ENCODE measurements at regions not wholly inside any gene's neighbourhood (a gene's known extent, or its start where the extent isn't known, plus 50 kb on each side); places are given as distances from the start of the nearest gene placed in this dataset.

DNA sequence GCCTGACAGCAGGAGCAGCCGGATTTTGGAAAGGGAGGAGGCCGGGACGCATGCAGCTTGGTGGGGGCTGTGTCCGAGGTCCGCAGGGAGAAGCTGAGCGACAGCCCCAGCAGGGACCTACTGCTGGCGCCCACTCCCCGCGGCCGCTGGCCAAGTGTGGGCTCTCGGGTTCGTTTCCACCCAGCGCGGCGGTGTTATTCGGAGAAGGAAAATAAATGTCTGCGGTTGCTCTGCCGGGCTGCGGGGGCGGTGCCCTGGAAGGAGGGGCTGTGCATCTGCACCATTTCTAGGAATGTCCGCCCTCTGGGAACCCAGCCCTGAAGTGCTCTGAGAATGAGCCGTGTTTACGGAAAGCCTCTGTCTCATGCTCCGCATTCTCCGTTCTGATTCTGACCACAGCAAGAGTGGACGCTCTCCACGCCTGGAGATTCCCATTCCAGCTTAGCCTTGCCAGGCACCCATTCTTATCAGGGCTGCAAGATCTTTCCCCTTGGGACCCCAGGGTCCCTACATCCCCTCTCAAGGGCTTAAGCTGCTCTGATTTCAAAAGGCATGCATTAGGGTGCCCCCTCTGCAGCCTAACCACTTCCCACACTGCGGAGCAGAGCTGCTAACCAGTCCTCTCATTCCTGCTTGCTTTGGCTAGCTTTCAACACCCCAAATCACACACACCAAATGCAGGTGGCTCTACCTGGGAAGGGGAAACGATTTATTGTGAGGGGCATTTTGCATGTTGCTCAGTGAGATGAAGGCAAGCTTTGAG, 256.6 kb upstream of the GLI3 start:
- Histone ChIP-seq H3K4me3 (ENCODE audit: low read depth, low read length) (peak overlapping the region; percentile 43), H3K36me3 (ENCODE audit: control insufficient read depth, insufficient read depth, low read length) (no peaks in the 10 kb centered on the region; the same call in 1 of the 2 replicates), H3K27me3 (ENCODE audit: control insufficient read depth, insufficient read depth, low read length) (peaks cover 5% of the 10 kb centered on the region; the same call in 1 of the 2 replicates)
- ChIA-PET POLR2A (no interaction called here), CTCF (interaction anchor here (1.1 kb wide), 1 partner anchor 15 kb away, joined by 4 read pairs; no protein-coding TSS in a partner anchor)
- peak; percentile 49 for DNase-seq (ENCODE audit: low read depth)
- TF ChIP-seq, protein P1, sequence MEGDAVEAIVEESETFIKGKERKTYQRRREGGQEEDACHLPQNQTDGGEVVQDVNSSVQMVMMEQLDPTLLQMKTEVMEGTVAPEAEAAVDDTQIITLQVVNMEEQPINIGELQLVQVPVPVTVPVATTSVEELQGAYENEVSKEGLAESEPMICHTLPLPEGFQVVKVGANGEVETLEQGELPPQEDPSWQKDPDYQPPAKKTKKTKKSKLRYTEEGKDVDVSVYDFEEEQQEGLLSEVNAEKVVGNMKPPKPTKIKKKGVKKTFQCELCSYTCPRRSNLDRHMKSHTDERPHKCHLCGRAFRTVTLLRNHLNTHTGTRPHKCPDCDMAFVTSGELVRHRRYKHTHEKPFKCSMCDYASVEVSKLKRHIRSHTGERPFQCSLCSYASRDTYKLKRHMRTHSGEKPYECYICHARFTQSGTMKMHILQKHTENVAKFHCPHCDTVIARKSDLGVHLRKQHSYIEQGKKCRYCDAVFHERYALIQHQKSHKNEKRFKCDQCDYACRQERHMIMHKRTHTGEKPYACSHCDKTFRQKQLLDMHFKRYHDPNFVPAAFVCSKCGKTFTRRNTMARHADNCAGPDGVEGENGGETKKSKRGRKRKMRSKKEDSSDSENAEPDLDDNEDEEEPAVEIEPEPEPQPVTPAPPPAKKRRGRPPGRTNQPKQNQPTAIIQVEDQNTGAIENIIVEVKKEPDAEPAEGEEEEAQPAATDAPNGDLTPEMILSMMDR (IDR thresholded peaks at IDR 0.05; ENCODE audit: insufficient read depth, low read depth, low read length) = no peak; the same call in 1 of the 2 replicates

DNA sequence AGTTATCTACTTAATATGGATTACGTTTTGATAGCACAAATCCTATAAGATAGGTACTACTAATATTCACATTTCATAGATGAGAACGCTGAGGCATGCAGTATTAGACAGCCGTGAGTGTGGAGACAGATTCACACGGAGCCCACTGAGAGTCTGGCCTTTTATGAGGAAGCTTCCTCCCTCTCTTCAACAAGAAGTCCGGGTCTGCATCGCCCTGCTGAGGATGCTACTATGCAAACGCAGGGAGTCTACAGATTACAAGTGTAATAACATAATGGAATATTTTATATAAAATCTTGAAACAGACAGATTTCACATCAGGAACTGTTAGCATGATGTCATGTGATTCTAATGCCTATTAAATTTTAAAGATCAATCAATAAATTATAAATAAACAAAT, 255.9 kb upstream of the GLI3 start:
- peaks cover 5% of the 10 kb centered on the region; the same call in 1 of the 2 replicates for H3K27me3 ChIP-seq (ENCODE audit: control insufficient read depth, insufficient read depth, low read length)
- CTCF ChIA-PET = no interaction called here
- TF ChIP-seq, protein P1 (IDR thresholded peaks at IDR 0.05; ENCODE audit: insufficient read depth, low read depth, low read length) = no peak
- POLR2A ChIA-PET = no interaction called here
- no peaks in the 10 kb centered on the region; the same call in 1 of the 2 replicates for H3K36me3 ChIP-seq (ENCODE audit: control insufficient read depth, insufficient read depth, low read length)
- DNase-seq (ENCODE audit: low read depth) = no peak
- H3K4me3 ChIP-seq (ENCODE audit: low read depth, low read length) = no peak overlapping the region

DNA sequence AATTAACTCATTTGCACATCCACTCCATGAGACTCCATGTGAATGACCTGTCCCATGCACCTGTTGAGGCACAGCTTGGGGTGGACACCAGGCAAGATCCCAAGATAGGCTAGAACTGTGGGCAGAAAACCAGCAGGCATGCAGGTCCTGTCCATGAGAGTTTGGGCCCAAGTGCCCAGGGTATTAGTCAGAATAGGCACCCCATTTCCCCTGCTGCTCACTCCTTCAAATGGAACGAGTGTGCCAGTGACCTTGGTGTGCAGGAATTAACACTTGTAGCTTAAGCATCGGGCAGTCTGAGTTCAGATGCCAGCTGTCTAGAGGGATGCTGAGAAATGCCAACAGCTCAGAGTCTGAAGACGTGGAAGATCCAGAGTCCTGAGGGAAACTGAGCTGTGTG, 254.1 kb upstream of the GLI3 start:
- TF ChIP-seq, protein P1 (IDR thresholded peaks at IDR 0.05; ENCODE audit: insufficient read depth, low read depth, low read length) = no peak
- CTCF ChIA-PET = interaction anchor here (0.7 to 0.9 kb wide), 2 partner anchors 9 to 153 kb away, joined by 3 read pairs; no protein-coding TSS in a partner anchor
- no peak for DNase-seq (ENCODE audit: low read depth)

DNA sequence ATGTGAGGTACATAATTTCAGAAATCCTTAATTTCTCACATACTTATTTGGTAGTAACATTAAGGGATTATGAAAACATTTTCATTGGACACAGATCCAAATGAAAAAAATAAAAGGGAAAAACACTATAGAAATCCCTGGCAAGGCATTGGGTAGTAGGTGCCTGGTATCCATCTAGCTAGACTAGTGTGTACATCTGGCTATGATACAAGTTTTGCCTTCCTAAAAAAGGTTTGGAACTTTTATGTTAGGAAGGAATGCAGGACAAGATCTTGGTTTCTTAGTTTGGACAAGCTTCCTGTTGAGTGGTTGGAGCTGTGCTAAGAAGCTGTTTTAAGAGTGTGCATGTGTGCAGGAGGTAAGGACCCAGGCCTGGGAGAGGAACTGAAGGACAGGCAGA, 252.3 kb upstream of the GLI3 start:
- TF ChIP-seq, protein P1 (IDR thresholded peaks at IDR 0.05; ENCODE audit: insufficient read depth, low read depth, low read length) = no peak
- Histone ChIP-seq H3K4me3 (ENCODE audit: low read depth, low read length) (no peak overlapping the region), H3K27me3 (ENCODE audit: control insufficient read depth, insufficient read depth, low read length) (peaks cover 5% of the 10 kb centered on the region), H3K36me3 (ENCODE audit: control insufficient read depth, insufficient read depth, low read length) (no peaks in the 10 kb centered on the region; the same call in 1 of the 2 replicates)
- ChIA-PET CTCF (no interaction called here), POLR2A (no interaction called here)
- no peak for DNase-seq (ENCODE audit: low read depth)

More for the DNA sequence above, 254.1 kb upstream of the GLI3 start:
- Histone ChIP-seq H3K36me3 (ENCODE audit: control insufficient read depth, insufficient read depth, low read length) (no peaks in the 10 kb centered on the region; the same call in 1 of the 2 replicates), H3K4me3 (ENCODE audit: low read depth, low read length) (no peak overlapping the region), H3K27me3 (ENCODE audit: control insufficient read depth, insufficient read depth, low read length) (peaks cover 5% of the 10 kb centered on the region; the same call in 1 of the 2 replicates)
- POLR2A ChIA-PET = no interaction called here

DNA sequence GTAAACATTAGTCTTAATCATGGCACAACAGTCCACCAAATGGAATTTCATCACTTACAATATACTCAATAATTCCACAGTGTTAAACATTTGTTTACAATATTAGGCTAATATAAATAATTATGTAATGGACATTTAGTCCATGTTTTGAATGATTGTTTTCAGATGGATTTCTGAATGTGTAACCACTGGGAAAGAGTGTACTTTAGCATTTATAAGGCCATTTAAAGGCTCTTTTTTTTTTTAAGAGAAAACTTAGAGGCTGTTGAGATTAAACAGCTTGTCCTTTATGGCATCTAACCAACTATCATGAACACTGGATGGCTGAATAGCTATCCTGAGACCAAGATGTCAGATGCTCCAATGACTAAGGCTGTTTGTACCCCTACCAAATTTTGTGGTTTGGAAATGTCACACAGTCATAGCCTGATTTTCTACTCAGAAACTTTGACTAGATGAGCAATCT, 248.3 kb upstream of the GLI3 start:
- DNase-seq (ENCODE audit: low read depth) = no peak
- ChIA-PET POLR2A (no interaction called here), CTCF (interaction anchor here (0.6 to 1.4 kb wide), 2 partner anchors 17 to 122 kb away, joined by 3 read pairs; no protein-coding TSS in a partner anchor)
- Histone ChIP-seq H3K4me3 (ENCODE audit: low read depth, low read length) (no peak overlapping the region), H3K36me3 (ENCODE audit: control insufficient read depth, insufficient read depth, low read length) (no peaks in the 10 kb centered on the region), H3K27me3 (ENCODE audit: control insufficient read depth, insufficient read depth, low read length) (peaks cover 1% of the 10 kb centered on the region)
- TF ChIP-seq, protein P1 (IDR thresholded peaks at IDR 0.05; ENCODE audit: insufficient read depth, low read depth, low read length) = no peak

All from BJ (cell line).